RWPE1 (cell line): ENCODE measurements at regions not wholly inside any gene's neighbourhood (a gene's known extent, or its start where the extent isn't known, plus 50 kb on each side); places are given as distances from the start of the nearest gene placed in this dataset.

ENCODE experiments used
- CTCF ChIA-PET: fragments of 350-600 bp; sonication (Branson Sonifier 250); formaldehyde crosslinking; extraction: SDS; loops from one replicate; lab custom pipeline; 2021; lab: Yijun Ruan, JAX
- POLR2A ChIA-PET: fragments of 400-600 bp; formaldehyde crosslinking; extraction: SDS; loops from one replicate; lab custom pipeline; 2020; ENCODE audit warnings: antibody characterized with exemption; ENCODE audit not compliant: low non-redundant PET; lab: Yijun Ruan, JAX
- DNase-seq: peaks from one replicate; pipeline ENCODE4 v3.0.0; 2012; ENCODE audit warnings: low spot score
- H3K27ac ChIP-seq: fragments of 450-650 bp; 2 replicates; pipeline ENCODE4 v1.5.1; 2017
- TF ChIP-seq, protein P1 (sequence below): fragments of 450-650 bp; conservative IDR thresholded peaks from 2 replicates; pipeline ENCODE4 v1.5.1; 2017; ENCODE audit warnings: low read depth, mild to moderate bottlenecking

DNA sequence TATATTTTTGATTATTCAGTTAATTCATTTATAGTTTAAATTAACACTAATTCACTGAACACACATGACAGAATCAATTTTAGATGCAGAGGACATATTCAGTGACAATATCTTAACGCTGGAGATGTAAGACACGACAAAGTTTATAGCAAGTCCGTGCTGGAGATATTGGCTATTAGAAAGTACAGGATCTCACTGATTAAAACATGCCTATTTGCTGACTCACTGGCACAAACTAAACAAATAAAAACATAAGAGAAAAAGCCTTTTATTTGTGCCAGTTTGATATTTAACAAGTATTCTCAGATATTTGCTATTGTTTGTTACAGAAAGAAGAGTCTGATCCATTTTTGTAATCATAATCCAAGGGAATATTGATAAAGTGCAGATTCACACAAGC, 1122.9 kb upstream of the B3GALT2 start:
- TF ChIP-seq, protein P1, sequence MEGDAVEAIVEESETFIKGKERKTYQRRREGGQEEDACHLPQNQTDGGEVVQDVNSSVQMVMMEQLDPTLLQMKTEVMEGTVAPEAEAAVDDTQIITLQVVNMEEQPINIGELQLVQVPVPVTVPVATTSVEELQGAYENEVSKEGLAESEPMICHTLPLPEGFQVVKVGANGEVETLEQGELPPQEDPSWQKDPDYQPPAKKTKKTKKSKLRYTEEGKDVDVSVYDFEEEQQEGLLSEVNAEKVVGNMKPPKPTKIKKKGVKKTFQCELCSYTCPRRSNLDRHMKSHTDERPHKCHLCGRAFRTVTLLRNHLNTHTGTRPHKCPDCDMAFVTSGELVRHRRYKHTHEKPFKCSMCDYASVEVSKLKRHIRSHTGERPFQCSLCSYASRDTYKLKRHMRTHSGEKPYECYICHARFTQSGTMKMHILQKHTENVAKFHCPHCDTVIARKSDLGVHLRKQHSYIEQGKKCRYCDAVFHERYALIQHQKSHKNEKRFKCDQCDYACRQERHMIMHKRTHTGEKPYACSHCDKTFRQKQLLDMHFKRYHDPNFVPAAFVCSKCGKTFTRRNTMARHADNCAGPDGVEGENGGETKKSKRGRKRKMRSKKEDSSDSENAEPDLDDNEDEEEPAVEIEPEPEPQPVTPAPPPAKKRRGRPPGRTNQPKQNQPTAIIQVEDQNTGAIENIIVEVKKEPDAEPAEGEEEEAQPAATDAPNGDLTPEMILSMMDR: no peak
- peak; percentile 3 for DNase-seq
- no peak overlapping the region for H3K27ac ChIP-seq
- CTCF ChIA-PET: no interaction called here
- POLR2A ChIA-PET: no interaction called here

DNA sequence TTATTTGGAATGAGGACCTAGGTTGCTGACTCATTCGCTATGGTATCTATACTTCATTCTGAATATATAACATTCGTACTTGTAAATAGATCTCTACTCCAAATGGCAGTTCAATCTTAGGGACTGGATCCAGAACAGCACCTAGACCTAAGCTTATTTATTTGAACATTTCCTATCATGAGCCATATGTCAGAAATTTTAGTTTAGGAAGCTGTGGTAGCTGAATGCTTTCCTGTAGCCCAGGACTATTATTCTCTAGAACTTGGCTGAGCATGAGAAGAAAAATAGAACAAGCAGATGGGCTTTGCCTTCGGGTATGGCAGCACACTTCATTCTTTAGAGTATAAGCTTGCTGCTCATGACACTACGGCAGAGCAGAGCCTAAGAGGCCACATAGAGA, 1114.4 kb upstream of the B3GALT2 start:
- POLR2A ChIA-PET: no interaction called here
- DNase-seq: no peak
- TF ChIP-seq, protein P1: no peak
- H3K27ac ChIP-seq: no peak overlapping the region
- CTCF ChIA-PET: interaction anchor here (0.6 kb wide), 1 partner anchor 1215 kb away, joined by 3 read pairs; no protein-coding TSS in a partner anchor

DNA sequence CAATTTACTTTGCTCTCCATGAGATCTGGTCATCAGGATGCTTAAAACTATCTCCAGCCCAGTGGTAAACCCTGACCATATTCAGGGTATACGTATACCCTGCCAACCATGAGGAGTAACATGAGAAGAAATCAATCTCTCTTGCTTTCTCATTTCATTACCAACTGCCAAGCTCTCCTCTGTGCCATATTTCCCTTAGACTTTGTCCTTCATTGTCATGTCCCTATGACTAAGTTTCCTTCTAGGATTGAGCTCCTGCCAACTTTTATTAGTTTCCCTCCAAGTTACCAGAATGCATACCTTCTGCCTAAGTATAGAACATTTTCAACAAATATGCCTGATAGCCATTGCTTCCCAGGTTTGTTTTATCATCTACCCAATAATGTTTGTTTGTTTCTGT, 1113.9 kb upstream of the B3GALT2 start:
- POLR2A ChIA-PET: no interaction called here
- TF ChIP-seq, protein P1: no peak
- DNase-seq: no peak
- CTCF ChIA-PET: no interaction called here
- H3K27ac ChIP-seq: no peak overlapping the region

DNA sequence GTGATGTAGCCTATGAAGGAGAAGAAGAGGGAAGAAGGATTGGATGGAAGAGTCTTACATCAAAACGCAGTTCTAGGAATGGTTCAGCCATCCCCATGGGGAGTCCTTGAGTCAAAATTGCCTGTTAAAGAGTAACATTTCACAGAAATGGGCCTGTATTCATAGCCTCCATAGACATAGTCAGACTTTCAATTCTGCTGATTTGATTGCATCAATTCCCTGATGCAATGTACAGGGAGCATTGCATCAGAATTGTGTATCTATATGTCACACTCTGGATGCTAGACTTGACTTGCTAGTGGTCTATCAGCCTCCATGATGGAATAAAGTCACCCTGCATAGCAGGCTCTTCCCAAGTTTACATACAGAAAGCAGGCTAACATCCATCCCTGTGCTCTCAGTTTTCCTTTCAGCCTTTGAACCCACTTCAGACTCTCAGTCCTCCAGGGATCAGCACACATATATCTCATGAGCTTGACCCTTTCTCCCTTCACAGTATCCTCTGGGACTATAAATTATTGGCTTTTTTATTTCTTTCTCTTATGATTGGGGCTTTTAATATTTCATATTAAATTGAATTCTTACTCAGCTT, 1111.7 kb upstream of the B3GALT2 start:
- CTCF ChIA-PET: no interaction called here
- TF ChIP-seq, protein P1: no peak
- no peak overlapping the region for H3K27ac ChIP-seq
- POLR2A ChIA-PET: no interaction called here
- no peak for DNase-seq

DNA sequence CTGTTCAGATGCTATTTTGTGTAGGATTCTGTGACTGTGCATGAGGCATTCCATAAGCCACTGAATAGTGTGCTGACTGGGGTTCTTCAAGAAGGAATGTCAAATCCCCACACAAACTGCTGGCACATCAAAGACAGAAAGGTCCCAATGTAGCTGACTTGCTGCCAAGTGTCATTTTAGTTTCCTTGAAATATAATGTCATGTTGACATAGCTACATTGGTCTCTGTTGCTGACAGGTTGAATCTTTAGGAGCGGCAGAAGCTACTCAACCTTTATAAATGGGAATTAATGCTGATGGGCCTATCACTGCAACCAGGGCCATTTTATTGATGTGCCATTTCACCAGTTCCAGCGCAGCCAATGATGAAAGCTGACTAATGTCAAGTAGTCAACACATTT, 1110.7 kb upstream of the B3GALT2 start:
- ChIA-PET CTCF (no interaction called here), POLR2A (no interaction called here)
- TF ChIP-seq, protein P1: no peak
- DNase-seq: no peak
- H3K27ac ChIP-seq: no peak overlapping the region

DNA sequence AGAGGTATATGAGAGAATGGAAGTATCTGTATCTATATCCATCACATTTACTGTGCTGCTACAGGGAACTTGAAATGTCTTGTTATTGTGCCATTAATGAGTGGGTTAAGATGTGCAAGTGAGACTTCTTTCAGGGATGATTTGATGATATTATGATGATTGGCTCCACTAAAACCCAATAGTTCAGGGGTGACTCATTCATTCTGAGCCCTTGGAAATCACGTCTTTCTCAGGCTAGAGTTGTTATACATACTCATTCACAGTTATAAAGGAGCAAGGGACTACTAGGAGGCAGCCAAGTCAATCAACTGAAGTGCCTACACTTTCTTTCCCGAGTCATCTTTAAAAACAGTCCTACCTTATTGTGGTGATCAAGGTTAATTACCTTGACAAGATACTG, 1109.8 kb upstream of the B3GALT2 start:
- no peak for DNase-seq
- CTCF ChIA-PET: no interaction called here
- H3K27ac ChIP-seq: no peak overlapping the region
- POLR2A ChIA-PET: no interaction called here
- TF ChIP-seq, protein P1: no peak

DNA sequence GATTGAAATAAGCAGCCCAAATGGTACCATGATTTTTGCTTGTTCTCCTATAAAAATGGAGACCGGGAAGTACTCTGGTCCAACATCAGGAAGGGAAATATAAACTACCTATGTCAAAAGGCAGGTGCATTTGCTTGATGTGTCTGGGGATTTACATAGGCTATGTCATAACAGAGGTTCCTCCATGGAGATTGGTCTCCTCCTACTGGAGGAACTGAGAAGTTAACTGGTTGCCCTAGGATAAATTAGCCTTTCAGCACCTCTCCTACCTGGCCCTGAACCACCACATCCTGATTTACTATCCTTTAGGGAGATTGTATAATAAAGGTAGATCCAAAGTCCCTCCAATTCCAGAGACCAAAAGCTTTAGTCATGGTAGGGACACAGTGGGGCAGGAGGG, 1109.3 kb upstream of the B3GALT2 start:
- no peak for DNase-seq
- TF ChIP-seq, protein P1: no peak
- POLR2A ChIA-PET: no interaction called here
- CTCF ChIA-PET: no interaction called here
- H3K27ac ChIP-seq: no peak overlapping the region
